ENCODE measurements at regions not wholly inside any gene's neighbourhood (a gene's known extent, or its start where the extent isn't known, plus 50 kb on each side); places are given as distances from the start of the nearest gene placed in this dataset.

DNA sequence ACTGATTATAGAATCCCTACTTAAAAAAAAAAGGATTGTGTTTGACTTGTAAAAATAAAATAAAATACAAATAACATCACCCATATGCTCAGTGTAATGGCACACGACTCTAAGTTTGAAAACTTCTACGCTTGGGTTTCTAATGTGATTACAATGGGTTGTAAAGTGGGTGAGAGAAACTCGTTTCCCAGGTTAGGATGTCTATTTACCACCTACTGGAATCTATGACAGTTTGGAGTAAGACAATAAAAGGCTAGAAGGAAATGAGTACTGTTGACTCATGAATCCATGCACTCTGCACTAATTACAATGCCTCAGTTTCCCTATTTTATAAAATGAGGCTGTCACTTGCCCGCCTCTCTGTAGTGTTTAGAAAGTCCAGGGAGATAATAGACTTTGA, 204.0 kb upstream of the FOXN2 start:
- Histone ChIP-seq H3K36me3 (no peaks in the 10 kb centered on the region), H3K9me3 (no peaks in the 10 kb centered on the region), H3K9ac (ENCODE audit: low read depth in 2 of 2, low read length in 2 of 2) (no peak overlapping the region), H3K27me3 (no peaks in the 10 kb centered on the region), H3K27ac (no peak overlapping the region), H3K4me1 (no peaks in the 10 kb centered on the region), H3K4me3 (no peak overlapping the region)
- TF ChIP-seq, protein P1, sequence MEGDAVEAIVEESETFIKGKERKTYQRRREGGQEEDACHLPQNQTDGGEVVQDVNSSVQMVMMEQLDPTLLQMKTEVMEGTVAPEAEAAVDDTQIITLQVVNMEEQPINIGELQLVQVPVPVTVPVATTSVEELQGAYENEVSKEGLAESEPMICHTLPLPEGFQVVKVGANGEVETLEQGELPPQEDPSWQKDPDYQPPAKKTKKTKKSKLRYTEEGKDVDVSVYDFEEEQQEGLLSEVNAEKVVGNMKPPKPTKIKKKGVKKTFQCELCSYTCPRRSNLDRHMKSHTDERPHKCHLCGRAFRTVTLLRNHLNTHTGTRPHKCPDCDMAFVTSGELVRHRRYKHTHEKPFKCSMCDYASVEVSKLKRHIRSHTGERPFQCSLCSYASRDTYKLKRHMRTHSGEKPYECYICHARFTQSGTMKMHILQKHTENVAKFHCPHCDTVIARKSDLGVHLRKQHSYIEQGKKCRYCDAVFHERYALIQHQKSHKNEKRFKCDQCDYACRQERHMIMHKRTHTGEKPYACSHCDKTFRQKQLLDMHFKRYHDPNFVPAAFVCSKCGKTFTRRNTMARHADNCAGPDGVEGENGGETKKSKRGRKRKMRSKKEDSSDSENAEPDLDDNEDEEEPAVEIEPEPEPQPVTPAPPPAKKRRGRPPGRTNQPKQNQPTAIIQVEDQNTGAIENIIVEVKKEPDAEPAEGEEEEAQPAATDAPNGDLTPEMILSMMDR (IDR thresholded peaks at IDR 0.05) = no peak
- no peak for DNase-seq
- intact Hi-C loops (cut with DNase I) = no loop called here

DNA sequence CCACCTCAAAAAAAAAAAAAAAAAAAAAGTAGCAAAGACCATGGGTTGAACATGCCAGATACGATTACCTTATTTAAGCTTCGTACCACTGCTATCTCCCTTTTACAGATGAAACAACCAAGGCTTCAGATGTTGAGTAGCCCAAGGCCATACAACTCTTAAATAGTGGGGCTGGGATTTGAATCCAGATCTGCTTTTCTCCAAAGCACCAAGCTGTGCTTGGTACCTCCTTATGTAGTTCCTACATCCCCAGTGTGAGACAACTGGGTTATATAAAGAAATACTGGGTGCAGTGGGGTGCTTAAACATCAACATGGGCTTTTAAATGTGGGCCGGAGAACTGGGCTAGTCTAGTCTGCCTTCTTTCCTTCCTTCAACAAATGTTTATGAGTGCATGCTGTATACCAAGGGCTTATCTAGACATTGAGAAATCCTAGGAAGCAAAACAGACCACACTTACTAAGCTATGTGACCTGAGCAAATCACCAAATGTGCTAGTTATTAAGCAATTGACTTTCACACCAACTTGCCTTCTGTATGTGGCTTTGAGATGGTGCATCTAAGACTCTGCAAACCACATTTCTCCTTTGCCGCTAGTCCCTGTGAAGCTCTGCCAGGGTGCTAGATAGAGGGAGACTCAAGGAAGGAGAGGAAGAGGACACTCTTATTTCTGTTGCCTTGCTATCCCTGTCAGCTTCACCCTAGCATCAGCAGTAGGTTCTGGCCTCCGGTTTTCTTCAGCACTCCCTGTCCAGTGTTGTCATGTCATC, 201.4 kb upstream of the FOXN2 start:
- H3K36me3 ChIP-seq = no peaks in the 10 kb centered on the region
- TF ChIP-seq, protein P1 (IDR thresholded peaks at IDR 0.05) = no peak
- no peak overlapping the region for H3K4me3 ChIP-seq
- no peaks in the 10 kb centered on the region for H3K9me3 ChIP-seq
- no peak for DNase-seq
- no peaks in the 10 kb centered on the region for H3K27me3 ChIP-seq
- intact Hi-C loops (cut with DNase I) = no loop called here
- H3K27ac ChIP-seq = no peak overlapping the region
- no peaks in the 10 kb centered on the region for H3K4me1 ChIP-seq
- H3K9ac ChIP-seq (ENCODE audit: low read depth in 2 of 2, low read length in 2 of 2) = no peak overlapping the region

DNA sequence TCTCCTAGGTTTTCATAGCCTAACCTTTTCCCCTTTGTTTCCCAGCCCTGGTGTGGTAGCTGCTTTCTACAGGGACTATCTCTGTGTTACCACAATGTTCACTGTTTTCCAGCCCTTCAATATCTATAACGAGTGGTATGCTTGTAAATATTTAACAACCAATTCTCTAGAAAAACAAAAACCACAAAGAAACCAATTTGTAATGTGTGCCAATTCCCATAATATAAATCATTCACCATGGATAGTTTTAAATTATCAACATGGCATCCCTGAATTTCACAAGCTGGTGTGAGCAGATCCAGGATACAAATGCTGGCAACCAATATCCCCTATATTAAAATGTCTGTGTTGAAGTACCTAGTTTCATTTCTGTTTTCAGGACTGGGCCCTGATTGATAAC, 200.7 kb upstream of the FOXN2 start:
- no peaks in the 10 kb centered on the region for H3K9me3 ChIP-seq
- TF ChIP-seq, protein P1 (IDR thresholded peaks at IDR 0.05) = no peak
- H3K36me3 ChIP-seq = no peaks in the 10 kb centered on the region
- H3K27ac ChIP-seq = no peak overlapping the region
- no peaks in the 10 kb centered on the region for H3K4me1 ChIP-seq
- no peak overlapping the region for H3K9ac ChIP-seq (ENCODE audit: low read depth in 2 of 2, low read length in 2 of 2)
- DNase-seq = no peak
- H3K4me3 ChIP-seq = no peak overlapping the region
- intact Hi-C loops (cut with DNase I) = no loop called here
- H3K27me3 ChIP-seq = no peaks in the 10 kb centered on the region

DNA sequence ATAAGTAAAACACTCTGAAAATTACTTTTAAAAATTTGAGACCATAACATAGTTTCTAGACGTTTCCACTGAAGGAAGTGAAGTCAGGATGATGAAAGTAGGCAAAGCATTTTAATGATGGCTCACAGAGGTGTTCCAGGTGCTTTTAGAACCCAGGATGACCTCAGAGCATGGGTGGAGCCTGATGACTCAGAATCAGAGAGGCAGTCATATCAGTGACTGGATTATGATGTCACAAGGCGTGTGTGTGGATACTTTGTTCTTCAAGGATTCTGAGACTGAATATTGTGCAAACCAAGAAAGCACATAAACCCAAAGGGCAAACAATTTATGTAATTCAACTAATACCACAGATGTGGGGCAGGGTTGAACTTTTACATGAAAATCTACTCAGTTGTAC, 200.2 kb upstream of the FOXN2 start:
- DNase-seq = peak; percentile 54
- no peaks in the 10 kb centered on the region for H3K4me1 ChIP-seq
- H3K9ac ChIP-seq (ENCODE audit: low read depth in 2 of 2, low read length in 2 of 2) = no peak overlapping the region
- TF ChIP-seq, protein P1 (IDR thresholded peaks at IDR 0.05) = no peak
- H3K9me3 ChIP-seq = no peaks in the 10 kb centered on the region
- no peaks in the 10 kb centered on the region for H3K27me3 ChIP-seq
- no peak overlapping the region for H3K27ac ChIP-seq
- intact Hi-C loops (cut with DNase I) = no loop called here
- no peak overlapping the region for H3K4me3 ChIP-seq
- no peaks in the 10 kb centered on the region for H3K36me3 ChIP-seq

DNA sequence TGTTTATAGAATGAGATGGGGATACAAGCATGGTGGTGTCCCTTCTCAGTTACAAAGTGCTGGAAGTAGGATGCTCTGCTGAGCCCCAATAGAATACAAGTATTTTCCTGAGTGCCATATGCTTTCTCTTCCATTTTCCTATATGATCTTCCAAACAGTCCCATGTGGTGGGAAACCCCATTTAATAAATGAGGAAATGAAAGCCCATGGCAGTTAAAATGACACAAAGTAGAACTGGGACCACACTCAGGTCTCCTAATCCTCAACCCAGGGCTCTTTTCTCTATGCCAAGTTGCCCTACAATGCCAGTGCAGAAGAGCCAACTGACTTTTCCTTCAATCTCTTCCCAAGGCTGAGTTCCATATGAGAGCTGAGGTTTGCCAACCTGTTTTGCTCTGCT, 198.0 kb upstream of the FOXN2 start:
- TF ChIP-seq, protein P1 (IDR thresholded peaks at IDR 0.05) = no peak
- no peaks in the 10 kb centered on the region for H3K4me1 ChIP-seq

More for the DNA sequence above, 198.0 kb upstream of the FOXN2 start:
- Histone ChIP-seq H3K27ac (no peak overlapping the region), H3K4me3 (no peak overlapping the region), H3K36me3 (no peaks in the 10 kb centered on the region), H3K9ac (ENCODE audit: low read depth in 2 of 2, low read length in 2 of 2) (no peak overlapping the region), H3K9me3 (no peaks in the 10 kb centered on the region), H3K27me3 (no peaks in the 10 kb centered on the region)
- intact Hi-C loops (cut with DNase I) = no loop called here
- DNase-seq = no peak

Data from colonic mucosa (tissue), 4 donors.